ENCODE measurements at regions not wholly inside any gene's neighbourhood (a gene's known extent, or its start where the extent isn't known, plus 50 kb on each side); places are given as distances from the start of the nearest gene placed in this dataset.

- intact Hi-C loops (cut with micrococcal nuclease; ENCODE audit: unreplicated experiment) = no loop called here
- Mint-ChIP-seq H3K36me3 (ENCODE audit: insufficient read depth, unreplicated experiment) (no peaks in the 10 kb centered on the region), H3K27me3 (ENCODE audit: insufficient read depth, unreplicated experiment) (peaks cover 7% of the 10 kb centered on the region), H3K4me3 (ENCODE audit: unreplicated experiment) (no peak overlapping the region), H3K4me1 (ENCODE audit: low read depth, unreplicated experiment) (no peaks in the 10 kb centered on the region), H3K27ac (ENCODE audit: unreplicated experiment) (no peak overlapping the region), H3K9me3 (ENCODE audit: unreplicated experiment) (no peaks in the 10 kb centered on the region)
- no peak for DNase-seq
- Histone ChIP-seq H3K27me3 (replicated peaks; ENCODE audit: control insufficient read depth, insufficient read depth, low read length) (no peaks in the 10 kb centered on the region), H3K4me1 (no peaks in the 10 kb centered on the region), H3K36me3 (ENCODE audit: control insufficient read depth, insufficient read depth, low read length) (no peaks in the 10 kb centered on the region), H3K9me3 (no peaks in the 10 kb centered on the region), H3K4me3 (ENCODE audit: low read depth, low read length) (no peak overlapping the region)
- ChIA-PET CTCF (no interaction called here), POLR2A (no interaction called here)
- no TSS peak for BruUV-seq (replicated peaks)
- no peak for TF ChIP-seq CTCF (IDR thresholded peaks at IDR 0.05; ENCODE audit: insufficient read depth in 1 of 2, low read depth in 1 of 2, low read length in 1 of 2, severe bottlenecking in 1 of 2, unreplicated experiment in 1 of 2)
These were observed 138.9 kb upstream of the FRMD4B start for GRCh38 chr3:69524816-69525215.

GRCh38 chr3:69521286-69521685 lies 135.4 kb upstream of the FRMD4B start:
- no TSS peak for BruUV-seq (replicated peaks)
- Mint-ChIP-seq H3K4me1 (ENCODE audit: low read depth, unreplicated experiment) (no peaks in the 10 kb centered on the region), H3K9me3 (ENCODE audit: unreplicated experiment) (no peaks in the 10 kb centered on the region), H3K27ac (ENCODE audit: unreplicated experiment) (no peak overlapping the region), H3K27me3 (ENCODE audit: insufficient read depth, unreplicated experiment) (peaks cover 3% of the 10 kb centered on the region), H3K36me3 (ENCODE audit: insufficient read depth, unreplicated experiment) (no peaks in the 10 kb centered on the region), H3K4me3 (ENCODE audit: unreplicated experiment) (no peak overlapping the region)
- DNase-seq = no peak
- POLR2A ChIA-PET = no interaction called here
- no peaks in the 10 kb centered on the region for H3K36me3 ChIP-seq (ENCODE audit: control insufficient read depth, insufficient read depth, low read length)
- no peaks in the 10 kb centered on the region for H3K9me3 ChIP-seq
- intact Hi-C loops (cut with micrococcal nuclease; ENCODE audit: unreplicated experiment) = no loop called here
- CTCF ChIA-PET = no interaction called here
- no peak overlapping the region for H3K4me3 ChIP-seq (ENCODE audit: low read depth, low read length)
- no peaks in the 10 kb centered on the region for H3K4me1 ChIP-seq
- no peaks in the 10 kb centered on the region for H3K27me3 ChIP-seq (replicated peaks; ENCODE audit: control insufficient read depth, insufficient read depth, low read length)
- no peak for TF ChIP-seq CTCF (IDR thresholded peaks at IDR 0.05; ENCODE audit: insufficient read depth in 1 of 2, low read depth in 1 of 2, low read length in 1 of 2, severe bottlenecking in 1 of 2, unreplicated experiment in 1 of 2)

- H3K27ac Mint-ChIP-seq (ENCODE audit: unreplicated experiment) = no peak overlapping the region
- TF ChIP-seq CTCF (IDR thresholded peaks at IDR 0.05; ENCODE audit: insufficient read depth in 1 of 2, low read depth in 1 of 2, low read length in 1 of 2, severe bottlenecking in 1 of 2, unreplicated experiment in 1 of 2) = no peak
- peaks cover 12% of the 10 kb centered on the region for H3K9me3 Mint-ChIP-seq (ENCODE audit: unreplicated experiment)
- ChIA-PET CTCF (no interaction called here), POLR2A (no interaction called here)
- H3K4me1 Mint-ChIP-seq (ENCODE audit: low read depth, unreplicated experiment) = no peaks in the 10 kb centered on the region
- intact Hi-C loops (cut with micrococcal nuclease; ENCODE audit: unreplicated experiment) = no loop called here
- no TSS peak for BruUV-seq (replicated peaks)
- H3K4me3 Mint-ChIP-seq (ENCODE audit: unreplicated experiment) = no peak overlapping the region
- Histone ChIP-seq H3K4me1 (no peaks in the 10 kb centered on the region), H3K4me3 (ENCODE audit: low read depth, low read length) (no peak overlapping the region), H3K9me3 (peaks cover 5% of the 10 kb centered on the region; the same call in 1 of the 2 replicates), H3K36me3 (ENCODE audit: control insufficient read depth, insufficient read depth, low read length) (no peaks in the 10 kb centered on the region), H3K27me3 (replicated peaks; ENCODE audit: control insufficient read depth, insufficient read depth, low read length) (peaks cover 1% of the 10 kb centered on the region; the same call in 1 of the 2 replicates)
- no peaks in the 10 kb centered on the region for H3K36me3 Mint-ChIP-seq (ENCODE audit: insufficient read depth, unreplicated experiment)
- DNase-seq = no peak
- peaks cover 18% of the 10 kb centered on the region for H3K27me3 Mint-ChIP-seq (ENCODE audit: insufficient read depth, unreplicated experiment)
These were observed 125.5 kb upstream of the FRMD4B start for GRCh38 chr3:69511361-69511760.
